Hippocampal formation (tissue), 2 donors: ENCODE measurements at regions not wholly inside any gene's neighbourhood (a gene's known extent, or its start where the extent isn't known, plus 50 kb on each side); places are given as distances from the start of the nearest gene placed in this dataset.

ENCODE experiments used
- DNase-seq, 2 donors: peaks; one replicate each; lab custom pipeline; 2025; lab: John Stamatoyannopoulos, UW

- no peak for DNase-seq
Measured at GRCh38 chr5:29061381-29061780, 2023.0 kb upstream of the CDH9 start.

GRCh38 chr5:29054694-29055093 is 2016.3 kb upstream of the CDH9 start:
- no peak for DNase-seq

DNA sequence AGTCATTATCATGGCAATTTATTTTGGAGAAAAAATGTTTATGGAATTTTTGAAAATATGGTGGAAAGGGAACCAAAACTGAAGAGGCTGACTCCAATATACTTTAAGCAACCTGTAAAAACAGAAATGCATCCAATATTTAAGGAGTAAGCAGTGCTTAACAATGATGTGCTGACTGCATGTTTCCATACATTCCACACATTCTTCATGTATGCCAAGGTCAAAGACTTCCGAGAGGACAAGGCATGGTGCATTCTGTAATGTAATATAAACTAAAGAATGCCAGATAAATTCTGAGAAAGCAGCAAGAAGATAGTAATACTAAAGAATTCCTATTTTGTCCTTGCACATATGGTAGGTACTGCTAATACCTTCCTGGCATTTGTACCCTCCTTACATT is 2015.9 kb upstream of the CDH9 start:
- DNase-seq, result no peak

DNA sequence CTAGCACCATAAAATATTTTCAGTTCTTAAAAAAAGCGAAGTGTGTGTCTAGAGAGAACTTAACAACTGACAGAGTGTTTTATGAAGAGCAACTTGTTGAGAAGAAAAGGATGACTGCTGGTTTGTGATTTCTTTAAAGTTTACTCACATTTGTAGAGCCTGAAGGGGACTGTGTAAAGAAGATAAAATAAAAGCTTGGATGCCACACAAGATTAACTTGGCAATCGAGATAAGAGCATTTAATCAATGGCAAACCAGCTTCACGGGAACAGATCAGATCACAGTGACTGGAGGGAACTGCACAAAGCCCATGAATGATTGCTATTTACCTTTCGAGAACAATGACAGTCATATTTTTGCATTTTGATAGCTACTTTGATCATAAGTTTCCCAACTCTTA is 2013.1 kb upstream of the CDH9 start:
- DNase-seq, result no peak

DNA sequence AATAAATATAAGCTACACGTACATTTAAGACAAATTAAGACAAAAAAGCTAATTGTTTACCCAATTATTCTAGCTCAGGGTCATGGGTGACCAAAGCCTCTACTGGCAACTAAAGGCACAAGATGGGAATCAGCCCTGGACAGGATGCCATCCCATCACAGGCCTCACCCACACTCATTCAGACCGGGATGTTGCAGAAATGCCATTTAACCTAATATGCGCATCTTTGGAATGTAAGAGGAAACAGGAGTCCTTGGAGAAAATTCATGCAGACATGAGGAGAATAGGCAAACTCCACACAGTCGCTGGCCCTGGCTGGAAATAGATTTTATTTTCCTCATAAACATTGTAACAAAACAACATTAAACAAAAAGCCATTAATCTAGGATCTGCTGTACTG is 2003.8 kb upstream of the CDH9 start:
- no peak for DNase-seq

- no peak for DNase-seq
Measured at GRCh38 chr5:29040404-29040803, 2002.0 kb upstream of the CDH9 start.

GRCh38 chr5:29039994-29040393 is 2001.6 kb upstream of the CDH9 start:
- no peak for DNase-seq

DNA sequence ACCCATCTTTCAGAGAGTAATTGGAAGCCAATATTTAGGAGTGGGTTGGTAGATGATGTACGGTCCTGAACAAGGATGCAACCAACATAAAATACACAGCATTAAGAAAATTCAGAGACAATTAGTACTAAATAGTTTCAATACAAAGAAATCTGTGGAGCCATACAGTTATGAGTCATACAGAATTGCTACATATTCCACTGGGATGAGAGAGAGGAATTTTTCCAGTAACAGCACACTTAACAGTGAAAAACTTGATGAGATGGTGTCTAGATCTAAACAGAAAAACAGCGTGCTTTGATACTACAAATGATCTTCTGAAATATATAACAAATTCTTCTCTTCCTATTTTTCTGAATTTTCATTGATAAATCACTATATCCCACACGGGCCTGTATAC is 1999.3 kb upstream of the CDH9 start:
- DNase-seq, result no peak

- DNase-seq, result no peak
Measured at GRCh38 chr5:29024052-29024451, 1985.7 kb upstream of the CDH9 start.

DNA sequence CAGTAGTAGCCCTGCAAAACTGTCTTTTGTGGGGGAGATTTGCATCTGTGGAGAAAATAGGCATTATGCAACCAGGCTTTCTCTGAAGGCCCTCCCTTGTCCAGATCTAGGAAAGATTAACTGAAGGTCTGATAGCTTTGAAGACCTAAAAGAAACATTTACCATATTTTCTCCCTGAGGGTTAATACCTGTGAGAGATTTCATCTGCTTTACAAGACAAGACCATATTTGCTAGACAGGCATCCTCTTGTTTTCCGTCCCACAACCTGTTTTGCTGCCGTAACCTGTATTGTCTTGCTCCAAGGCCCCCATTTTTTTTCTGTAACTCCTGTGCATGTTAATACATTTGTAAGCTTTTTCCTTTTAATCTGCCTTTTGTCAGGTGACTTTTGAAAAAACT is 1985.2 kb upstream of the CDH9 start:
- no peak for DNase-seq

DNA sequence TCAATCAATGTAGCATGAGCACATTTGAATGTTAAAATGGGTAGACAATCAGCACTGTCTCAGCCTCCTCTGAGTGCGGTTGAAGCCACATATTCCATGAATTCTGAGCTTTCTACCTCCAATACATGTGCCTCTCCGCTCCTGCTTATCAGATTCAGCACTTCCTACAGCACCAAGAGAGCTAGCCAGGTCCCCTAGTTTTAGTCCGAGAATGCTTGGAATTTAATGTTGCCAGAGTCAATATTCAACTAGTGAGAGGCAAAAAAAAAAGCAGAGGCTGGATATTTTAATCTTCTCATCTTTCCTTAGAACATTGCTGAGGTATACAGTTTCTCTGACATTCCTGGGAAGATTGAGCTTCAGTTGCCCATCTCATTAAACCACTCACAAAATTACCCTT is 1979.1 kb upstream of the CDH9 start:
- no peak for DNase-seq

GRCh38 chr5:29016067-29016466 is 1977.7 kb upstream of the CDH9 start:
- DNase-seq, result no peak

GRCh38 chr5:29015523-29015922 is 1977.1 kb upstream of the CDH9 start:
- no peak for DNase-seq

DNA sequence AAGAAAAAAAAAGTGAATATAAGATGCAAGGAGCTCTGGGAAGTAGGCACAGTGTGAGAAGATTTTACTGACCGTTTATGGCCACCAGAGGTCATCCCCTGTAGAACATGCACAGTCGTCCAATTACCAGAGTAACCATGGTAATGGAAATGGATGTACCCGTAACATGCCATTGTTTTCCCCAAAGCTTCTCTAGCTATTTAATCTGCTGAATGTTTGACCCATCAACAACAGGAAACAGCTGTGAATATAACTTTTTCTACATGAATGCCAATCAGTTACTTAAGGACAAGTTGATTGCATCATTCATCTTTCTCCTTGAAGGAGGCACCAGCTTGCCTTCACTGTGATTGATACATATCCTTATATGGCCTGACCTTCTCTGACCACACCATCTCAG is 1967.0 kb upstream of the CDH9 start:
- DNase-seq, result no peak

DNA sequence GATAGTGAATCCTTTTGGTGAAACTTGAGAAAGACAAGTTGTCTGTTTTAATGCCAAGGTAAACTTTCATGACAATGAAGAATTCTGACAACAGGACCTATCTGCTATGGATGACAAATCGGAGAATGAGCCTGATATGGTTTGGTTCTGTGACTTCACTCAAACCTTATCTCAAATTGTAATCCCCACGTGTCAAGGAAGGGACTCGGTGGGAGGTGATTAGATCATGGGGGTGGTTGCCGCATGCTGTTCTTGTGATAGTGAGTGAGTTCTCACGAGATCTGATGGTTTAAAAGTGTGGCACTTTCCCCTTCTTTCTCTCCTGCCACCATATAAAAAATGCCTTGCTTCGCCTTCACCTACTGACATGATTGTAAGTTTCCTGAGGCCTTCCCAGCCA is 1964.1 kb upstream of the CDH9 start:
- no peak for DNase-seq

- no peak for DNase-seq
Measured at GRCh38 chr5:29001666-29002065, 1963.3 kb upstream of the CDH9 start.

DNA sequence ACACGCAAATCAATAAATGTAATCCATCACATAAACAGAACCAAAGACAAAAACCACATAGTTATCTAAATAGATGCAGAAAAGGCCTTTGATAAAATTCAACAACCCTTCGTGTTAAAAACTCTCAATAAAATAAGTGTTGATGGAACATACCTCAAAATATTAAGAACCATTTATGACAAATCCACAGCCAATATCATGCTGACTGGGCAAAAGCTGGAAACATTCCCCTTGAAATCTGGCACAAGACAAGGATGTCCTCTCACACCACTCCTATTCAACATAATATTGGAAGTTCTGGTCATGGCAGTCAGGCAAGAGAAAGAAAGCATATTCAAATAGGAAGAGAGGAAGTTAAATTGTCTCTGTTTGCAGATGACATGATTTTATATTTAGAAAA is 1946.3 kb upstream of the CDH9 start:
- DNase-seq, result no peak

- DNase-seq, result no peak
Measured at GRCh38 chr5:28975508-28975907, 1937.1 kb upstream of the CDH9 start.

- no peak for DNase-seq
Measured at GRCh38 chr5:28967848-28968247, 1929.5 kb upstream of the CDH9 start.

DNA sequence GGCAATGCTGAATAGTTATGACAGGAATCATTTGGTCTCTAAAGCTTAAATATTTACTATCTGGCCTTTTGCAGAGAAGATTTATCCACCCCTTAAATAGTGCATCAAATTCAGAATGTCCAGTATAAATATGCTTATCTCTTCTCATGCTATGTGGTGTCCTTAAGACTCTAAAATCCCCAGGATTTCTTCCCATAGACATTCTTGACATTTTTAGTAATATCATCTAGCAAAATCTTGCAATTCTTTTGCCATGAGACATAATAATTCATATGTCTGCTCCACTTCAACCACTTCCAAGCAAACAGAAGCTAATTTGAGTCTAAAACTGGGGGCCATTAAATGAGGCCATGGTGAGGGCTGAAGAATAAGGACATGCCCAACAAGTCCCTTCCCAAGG is 1923.4 kb upstream of the CDH9 start:
- no peak for DNase-seq

DNA sequence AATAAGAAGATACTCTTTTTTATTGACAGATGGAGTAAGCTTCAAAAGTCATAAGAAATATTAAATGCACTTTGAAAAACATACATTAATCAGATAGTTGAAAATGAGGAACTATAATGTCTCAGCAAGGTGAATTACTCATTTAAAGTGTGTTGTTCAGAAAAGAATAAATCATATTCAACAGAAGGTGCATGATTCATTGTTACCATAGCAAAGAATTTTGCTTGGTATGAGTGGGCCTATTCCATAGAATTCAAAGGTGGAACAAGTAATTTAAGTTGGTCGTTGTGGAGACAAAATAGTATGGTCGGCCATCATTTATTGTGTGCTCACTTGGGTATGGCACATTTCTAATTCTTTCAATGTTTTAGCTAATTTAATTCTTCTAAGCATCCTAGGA is 1920.2 kb upstream of the CDH9 start:
- no peak for DNase-seq

DNA sequence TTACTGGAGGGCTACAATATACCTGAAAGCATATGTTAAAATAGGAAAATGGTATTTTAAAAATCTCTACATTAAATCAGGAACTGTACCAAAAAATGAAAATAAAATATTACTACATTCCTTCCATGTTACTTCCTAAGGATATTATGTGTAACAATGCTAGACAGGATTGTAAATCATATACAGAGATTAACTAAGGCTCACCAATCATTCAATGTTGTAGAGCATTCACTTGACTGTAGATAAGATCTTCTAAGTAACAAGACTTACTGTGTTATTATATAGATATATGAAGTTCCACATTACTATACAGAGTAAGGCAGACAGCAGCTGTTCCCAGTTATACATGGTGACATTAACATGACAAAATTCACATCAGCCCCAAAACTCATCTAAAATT is 1919.1 kb upstream of the CDH9 start:
- DNase-seq, result no peak

- no peak for DNase-seq
Measured at GRCh38 chr5:28954074-28954473, 1915.7 kb upstream of the CDH9 start.

GRCh38 chr5:28947865-28948264 is 1909.5 kb upstream of the CDH9 start:
- DNase-seq, result no peak

DNA sequence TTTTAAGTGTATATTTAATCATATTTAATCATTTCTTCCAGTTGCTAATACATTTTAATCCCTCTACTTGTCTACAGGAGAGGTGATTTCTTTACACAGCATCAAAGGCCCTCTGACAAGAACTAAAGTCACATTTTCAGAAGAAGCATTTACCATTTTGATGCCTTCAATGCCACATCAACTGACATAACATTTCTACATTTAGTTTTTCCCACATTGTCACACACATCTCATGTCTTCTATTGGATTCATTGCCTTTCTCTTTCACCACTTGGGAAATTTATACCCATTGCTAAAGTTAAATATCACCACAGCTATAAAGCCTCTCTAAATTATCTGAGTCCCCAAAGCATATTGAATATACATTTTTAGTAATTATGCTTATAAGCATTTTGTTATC is 1907.5 kb upstream of the CDH9 start:
- DNase-seq, result no peak
